RWPE2 (cell line): ENCODE measurements at regions not wholly inside any gene's neighbourhood (a gene's known extent, or its start where the extent isn't known, plus 50 kb on each side); places are given as distances from the start of the nearest gene placed in this dataset.
"Not testable (repeated sequence)": the region's sequence is repeated elsewhere in the genome, so short reads cannot be mapped to it uniquely, and the experiment has no call there.

ENCODE experiments used
- ATAC-seq: fragments of 200-7000 bp; cut with Tn5 transposase; 3 replicates; pipeline ENCODE4 v1.9.1; 2021; ENCODE audit warnings: low read depth
- DNase-seq: peaks from one replicate; pipeline ENCODE4 v3.0.0-alpha.2; 2020; ENCODE audit warnings: low spot score
- H3K27ac ChIP-seq: fragments of 450-650 bp; 2 replicates; pipeline ENCODE4 v1.5.1; 2017; ENCODE audit warnings: mild to moderate bottlenecking; ENCODE audit not compliant: poor library complexity, severe bottlenecking
- H3K27me3 ChIP-seq: fragments of 250-450 bp; sonication (Bioruptor Pico); 2 replicates; pipeline ENCODE4 v1.5.1; 2021; ENCODE audit warnings: mild to moderate bottlenecking, moderate library complexity; ENCODE audit not compliant: insufficient read depth, poor library complexity, severe bottlenecking
- H3K36me3 ChIP-seq: fragments of 250-450 bp; sonication (Bioruptor Pico); 2 replicates; pipeline ENCODE4 v1.5.1; 2020; ENCODE audit warnings: low read depth, mild to moderate bottlenecking, moderate library complexity
- H3K4me1 ChIP-seq: fragments of 250-450 bp; sonication (Bioruptor Pico); 2 replicates; pipeline ENCODE4 v1.5.1; 2021; ENCODE audit warnings: mild to moderate bottlenecking, moderate library complexity; ENCODE audit not compliant: insufficient read depth, poor library complexity, severe bottlenecking
- H3K4me3 ChIP-seq: fragments of 250-450 bp; sonication (Bioruptor Pico); 2 replicates; pipeline ENCODE4 v1.5.1; 2021; ENCODE audit warnings: mild to moderate bottlenecking, moderate library complexity; ENCODE audit not compliant: severe bottlenecking
- H3K9me3 ChIP-seq: fragments of 250-450 bp; sonication (Bioruptor Pico); 2 replicates; pipeline ENCODE4 v1.5.1; 2021; ENCODE audit warnings: mild to moderate bottlenecking, moderate library complexity; ENCODE audit not compliant: severe bottlenecking
- CTCF ChIP-seq: fragments of 450-650 bp; IDR thresholded peaks from one replicate; pipeline ENCODE4 v1.5.1; 2017; ENCODE audit warnings: mild to moderate bottlenecking, moderate library complexity; ENCODE audit not compliant: poor library complexity, severe bottlenecking

- no peaks in the 10 kb centered on the region for H3K9me3 ChIP-seq
- DNase-seq, result no peak
- no peak overlapping the region for H3K27ac ChIP-seq
- no peaks in the 10 kb centered on the region for H3K36me3 ChIP-seq
- no peak for ATAC-seq
- no peak overlapping the region for H3K4me3 ChIP-seq
- no peaks in the 10 kb centered on the region for H3K4me1 ChIP-seq
- H3K27me3 ChIP-seq, result peaks cover 3% of the 10 kb centered on the region
- TF ChIP-seq CTCF, result no peak
These were observed 145.9 kb downstream of the RTP5 start for GRCh38 chr2:242015108-242016065.

GRCh38 chr2:242017086-242017485 is 147.6 kb downstream of the RTP5 start:
- H3K4me3 ChIP-seq, result no peak overlapping the region
- no peaks in the 10 kb centered on the region for H3K4me1 ChIP-seq
- no peaks in the 10 kb centered on the region for H3K9me3 ChIP-seq
- H3K27me3 ChIP-seq, result peaks cover 4% of the 10 kb centered on the region
- DNase-seq (no peak), ATAC-seq (no peak)
- no peak overlapping the region for H3K27ac ChIP-seq
- no peak for TF ChIP-seq CTCF
- H3K36me3 ChIP-seq, result no peaks in the 10 kb centered on the region

GRCh38 chr2:242018416-242018815 is 148.9 kb downstream of the RTP5 start:
- not testable (repeated sequence) for H3K4me3 ChIP-seq, ATAC-seq, H3K27ac ChIP-seq, H3K9me3 ChIP-seq, H3K36me3 ChIP-seq, H3K27me3 ChIP-seq, H3K4me1 ChIP-seq, DNase-seq

GRCh38 chr2:242019344-242019743 is 149.8 kb downstream of the RTP5 start:
- no peak overlapping the region for H3K27ac ChIP-seq
- H3K36me3 ChIP-seq, result no peaks in the 10 kb centered on the region
- H3K4me1 ChIP-seq, result no peaks in the 10 kb centered on the region
- TF ChIP-seq CTCF, result no peak
- ATAC-seq, result no peak
- peaks cover 4% of the 10 kb centered on the region for H3K27me3 ChIP-seq
- DNase-seq, result no peak
- no peaks in the 10 kb centered on the region for H3K9me3 ChIP-seq
- no peak overlapping the region for H3K4me3 ChIP-seq

- no peak for TF ChIP-seq CTCF
- Histone ChIP-seq H3K4me1 (no peaks in the 10 kb centered on the region), H3K27me3 (peaks cover 4% of the 10 kb centered on the region), H3K36me3 (no peaks in the 10 kb centered on the region), H3K4me3 (no peak overlapping the region), H3K9me3 (no peaks in the 10 kb centered on the region), H3K27ac (no peak overlapping the region)
- peak; percentile 41 for DNase-seq
- ATAC-seq, result peak; percentile 33; the same call in 1 of the 3 replicates
These were observed 150.9 kb downstream of the RTP5 start for GRCh38 chr2:242020196-242021004.
